Nephron progenitor cell (in vitro differentiated cells): ENCODE measurements at regions not wholly inside any gene's neighbourhood (a gene's known extent, or its start where the extent isn't known, plus 50 kb on each side); places are given as distances from the start of the nearest gene placed in this dataset.
"Not testable (repeated sequence)": the region's sequence is repeated elsewhere in the genome, so short reads cannot be mapped to it uniquely, and the experiment has no call there.

Experiments
- DNase-seq: peaks from one replicate; pipeline ENCODE4 v3.0.0; 2021
- H3K27ac Mint-ChIP-seq: 2 replicates; pipeline ENCODE4 v1.8.0; 2021; ENCODE audit warnings: mild to moderate bottlenecking, moderate library complexity, mixed read lengths
- H3K27me3 Mint-ChIP-seq: 2 replicates; pipeline ENCODE4 v1.8.0; 2021; ENCODE audit warnings: mild to moderate bottlenecking, low read depth, mixed read lengths; ENCODE audit not compliant: poor library complexity
- H3K36me3 Mint-ChIP-seq: 2 replicates; pipeline ENCODE4 v1.8.0; 2021; ENCODE audit warnings: low read depth, mixed read lengths
- H3K4me1 Mint-ChIP-seq: 2 replicates; pipeline ENCODE4 v1.8.0; 2021; ENCODE audit warnings: mixed read lengths
- H3K4me3 Mint-ChIP-seq: 2 replicates; pipeline ENCODE4 v1.8.0; 2021; ENCODE audit warnings: mild to moderate bottlenecking, moderate library complexity, mixed read lengths
- H3K9me3 Mint-ChIP-seq: 2 replicates; pipeline ENCODE4 v1.8.0; 2021; ENCODE audit warnings: mild to moderate bottlenecking, moderate library complexity, mixed read lengths
- CTCF ChIP-seq: fragments of 200-600 bp; sonication (generic); IDR thresholded peaks from 2 replicates; pipeline ENCODE4 v1.5.0; 2021; ENCODE audit warnings: antibody characterized with exemption

- Mint-ChIP-seq H3K9me3 (peaks cover 6% of the 10 kb centered on the region), H3K4me3 (no peak overlapping the region), H3K27me3 (peaks cover 15% of the 10 kb centered on the region), H3K36me3 (no peaks in the 10 kb centered on the region), H3K4me1 (no peaks in the 10 kb centered on the region), H3K27ac (no peak overlapping the region)
- TF ChIP-seq CTCF: no peak
- DNase-seq: no peak
Measured at GRCh38 chr6:6458172-6458571, 130.3 kb upstream of the LY86 start.

- H3K27ac Mint-ChIP-seq, H3K4me1 Mint-ChIP-seq, H3K9me3 Mint-ChIP-seq, H3K4me3 Mint-ChIP-seq, H3K36me3 Mint-ChIP-seq, DNase-seq: not testable (repeated sequence)
- H3K27me3 Mint-ChIP-seq: peaks cover 14% of the 10 kb centered on the region
Measured at GRCh38 chr6:6459963-6460362, 128.6 kb upstream of the LY86 start.

DNA sequence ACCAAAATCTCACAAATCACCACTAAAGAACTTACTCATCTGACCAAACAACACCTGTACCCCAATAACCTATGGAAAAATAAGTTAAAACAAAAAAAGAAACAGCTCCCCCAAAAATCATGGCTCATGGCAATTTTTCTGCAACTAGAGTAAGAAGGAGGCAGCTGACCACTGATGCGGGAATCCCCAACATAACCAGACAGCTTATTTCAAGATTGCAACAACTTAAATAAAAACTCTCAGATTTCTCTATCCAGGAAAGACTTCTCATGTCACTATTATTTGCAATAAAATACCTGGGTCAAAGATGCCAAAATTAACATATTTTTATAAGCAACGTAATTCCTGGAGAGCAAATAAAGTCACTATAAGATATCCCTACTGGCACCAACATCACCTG, 128.1 kb upstream of the LY86 start:
- no peak overlapping the region for H3K27ac Mint-ChIP-seq
- peaks cover 14% of the 10 kb centered on the region for H3K27me3 Mint-ChIP-seq
- no peak for TF ChIP-seq CTCF
- no peak for DNase-seq
- no peaks in the 10 kb centered on the region for H3K4me1 Mint-ChIP-seq
- H3K4me3 Mint-ChIP-seq: no peak overlapping the region
- no peaks in the 10 kb centered on the region for H3K36me3 Mint-ChIP-seq
- peaks cover 6% of the 10 kb centered on the region for H3K9me3 Mint-ChIP-seq

DNA sequence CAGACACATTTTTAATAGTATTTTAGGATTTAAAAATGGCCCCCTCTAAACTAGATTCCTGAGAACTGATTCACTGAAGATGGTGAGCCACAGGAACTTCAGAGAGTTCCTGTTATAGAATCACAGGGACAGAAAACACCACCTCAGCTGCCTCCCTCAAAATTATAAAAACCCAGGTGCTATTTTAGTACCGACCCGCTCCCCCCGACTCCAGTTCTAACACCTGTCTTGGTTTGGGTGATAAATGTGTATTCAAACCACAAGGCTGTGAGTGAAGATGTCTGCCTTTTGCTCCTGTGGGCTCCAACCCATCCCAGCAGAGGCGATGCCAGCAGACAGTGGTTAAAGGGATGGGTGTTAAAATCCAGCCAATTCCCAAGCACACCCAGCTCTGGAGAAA, 127.4 kb upstream of the LY86 start:
- Mint-ChIP-seq H3K27me3 (peaks cover 15% of the 10 kb centered on the region), H3K27ac (no peak overlapping the region), H3K4me3 (no peak overlapping the region), H3K36me3 (no peaks in the 10 kb centered on the region), H3K4me1 (no peaks in the 10 kb centered on the region), H3K9me3 (peaks cover 6% of the 10 kb centered on the region)
- no peak for TF ChIP-seq CTCF
- no peak for DNase-seq

DNA sequence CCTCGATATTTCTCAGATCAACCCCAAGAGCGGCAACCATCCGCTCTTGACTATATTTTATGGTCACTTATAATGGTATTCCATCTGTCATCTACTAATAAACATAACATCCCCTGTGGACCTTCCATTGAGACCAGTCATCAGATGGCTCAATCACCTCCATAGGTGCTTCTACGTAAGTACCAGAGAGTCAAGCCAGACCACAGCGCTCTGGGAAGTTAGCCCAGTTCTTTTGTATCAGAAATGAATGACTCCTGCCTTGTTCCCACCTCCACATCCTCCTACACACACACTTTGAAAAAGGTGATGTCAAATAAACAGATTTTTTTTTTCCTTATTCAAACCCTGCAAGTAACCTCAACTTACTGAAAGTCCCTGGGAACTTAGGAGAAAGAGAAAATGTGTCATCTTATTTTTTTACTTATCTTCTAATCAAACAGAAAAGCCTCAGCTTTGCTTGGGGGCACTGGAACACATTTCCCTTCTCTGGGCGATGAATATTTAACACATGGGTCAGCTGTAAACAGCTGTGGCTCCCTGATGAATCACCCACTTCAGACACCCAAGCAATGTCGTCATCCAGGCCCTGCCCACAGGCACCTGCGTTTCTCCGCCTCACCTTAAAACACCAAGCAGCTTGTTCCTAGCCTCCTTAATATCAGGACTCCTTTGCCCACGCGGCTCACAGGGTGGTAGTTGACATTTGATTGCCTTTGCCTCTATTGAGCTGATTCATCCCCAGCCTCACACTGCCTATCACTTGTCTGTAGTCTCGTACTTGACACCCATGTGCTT, 121.4 kb upstream of the LY86 start:
- no peak overlapping the region for H3K4me3 Mint-ChIP-seq
- DNase-seq: no peak
- H3K4me1 Mint-ChIP-seq: no peaks in the 10 kb centered on the region
- no peak overlapping the region for H3K27ac Mint-ChIP-seq
- peaks cover 23% of the 10 kb centered on the region for H3K27me3 Mint-ChIP-seq
- no peak for TF ChIP-seq CTCF
- H3K9me3 Mint-ChIP-seq: peaks cover 11% of the 10 kb centered on the region
- peaks cover 4% of the 10 kb centered on the region for H3K36me3 Mint-ChIP-seq

DNA sequence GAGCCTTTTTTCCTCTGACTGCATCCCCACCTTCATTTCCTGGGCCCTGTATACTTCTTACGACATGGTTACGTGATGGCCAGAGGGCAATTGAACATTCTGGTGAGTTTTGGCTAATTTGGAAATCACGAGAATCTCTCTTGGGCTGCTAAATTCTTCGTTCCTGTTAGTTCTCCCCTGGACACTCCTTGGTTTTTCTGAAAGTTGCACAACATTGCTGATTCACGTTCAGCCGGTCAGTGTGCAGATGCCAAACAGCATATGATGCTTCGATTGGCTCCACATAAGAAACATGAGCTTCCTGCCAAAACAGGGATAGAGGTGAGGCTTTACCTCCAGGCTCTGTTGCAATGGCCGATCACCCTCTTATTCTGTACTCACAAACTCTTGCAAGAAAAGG, 119.4 kb upstream of the LY86 start:
- H3K9me3 Mint-ChIP-seq: peaks cover 11% of the 10 kb centered on the region
- TF ChIP-seq CTCF: no peak
- no peak overlapping the region for H3K4me3 Mint-ChIP-seq
- H3K4me1 Mint-ChIP-seq: no peaks in the 10 kb centered on the region
- no peak for DNase-seq
- no peak overlapping the region for H3K27ac Mint-ChIP-seq
- peaks cover 4% of the 10 kb centered on the region for H3K36me3 Mint-ChIP-seq
- H3K27me3 Mint-ChIP-seq: peaks cover 20% of the 10 kb centered on the region
